ENCODE measurements at regions not wholly inside any gene's neighbourhood (a gene's known extent, or its start where the extent isn't known, plus 50 kb on each side); places are given as distances from the start of the nearest gene placed in this dataset.

DNA sequence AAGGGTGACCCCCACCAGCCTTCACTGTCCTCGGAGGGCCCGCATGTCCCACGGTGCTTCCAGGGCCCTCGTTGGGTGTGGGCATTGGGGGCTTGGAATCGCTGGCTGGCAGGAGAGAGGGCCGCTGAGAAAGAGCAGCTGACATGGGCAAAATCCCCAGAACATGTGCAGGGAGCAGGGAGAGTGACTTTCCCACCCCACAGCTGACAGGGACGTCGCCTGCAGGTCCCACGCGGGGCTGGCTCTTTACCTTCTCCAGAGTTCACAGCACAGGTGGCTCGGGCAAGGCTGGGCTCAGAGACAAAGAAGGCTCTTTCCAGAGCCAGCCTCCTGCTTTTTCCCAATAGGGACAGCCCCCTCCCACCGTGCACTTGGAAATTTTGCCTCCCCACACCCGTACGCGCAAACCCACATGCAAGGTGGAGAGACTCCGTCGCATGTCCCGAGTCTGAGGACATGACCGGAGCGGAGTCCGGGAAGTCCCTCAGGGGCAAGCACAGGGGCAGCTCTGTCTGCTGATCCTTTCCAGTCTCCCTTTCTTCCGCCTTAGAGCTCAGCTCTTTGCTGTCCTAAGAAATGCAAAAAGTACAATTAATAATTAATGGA is 370.2 kb upstream of the MYT1L start:
- no peak for TF ChIP-seq POLR2A (IDR thresholded peaks at IDR 0.05)
- no peak for TF ChIP-seq CTCF (IDR thresholded peaks at IDR 0.05 in 8 of 11, conservative IDR thresholded peaks at IDR 0.05 in 3 of 11)

Measured in spleen (tissue), 7 donors.